ENCODE measurements at regions not wholly inside any gene's neighbourhood (a gene's known extent, or its start where the extent isn't known, plus 50 kb on each side); places are given as distances from the start of the nearest gene placed in this dataset.
"Not testable (repeated sequence)": the region's sequence is repeated elsewhere in the genome, so short reads cannot be mapped to it uniquely, and the experiment has no call there.

GRCh38 chrX:13162772-13163410 lies 118.5 kb upstream of the FAM9C start:
- no peaks in the 10 kb centered on the region for H3K27me3 ChIP-seq (ENCODE audit: low read length)
- ChIA-PET CTCF (no interaction called here), POLR2A (ENCODE audit: unreplicated experiment) (no interaction called here)
- BruUV-seq (replicated peaks): no TSS peak
- H3K9me3 ChIP-seq (ENCODE audit: low read length): no peaks in the 10 kb centered on the region
- no peaks in the 10 kb centered on the region for H4K20me1 ChIP-seq (ENCODE audit: low read length)
- intact Hi-C loops (cut with micrococcal nuclease): no loop called here
- ATAC-seq (no peak), DNase-seq (no peak)
- H3K9me2 ChIP-seq (replicated peaks; ENCODE audit: low read length): no peaks in the 10 kb centered on the region
- H3F3A ChIP-seq (ENCODE audit: low read length, unreplicated experiment): no peaks in the 10 kb centered on the region
- H3K4me1 ChIP-seq (ENCODE audit: insufficient read depth, low read length): peaks cover 5% of the 10 kb centered on the region; the same call in 1 of the 2 replicates
- no peaks in the 10 kb centered on the region for H3K79me2 ChIP-seq (ENCODE audit: low read length)
- H3K27ac ChIP-seq (ENCODE audit: low read length): no peak overlapping the region
- no peak overlapping the region for H3K4me3 ChIP-seq (ENCODE audit: low read length)
- no peak overlapping the region for H2AFZ ChIP-seq (ENCODE audit: low read length)
- H3K4me2 ChIP-seq (ENCODE audit: low read length): no peak overlapping the region
- no peak for TF ChIP-seq EZH2phosphoT487 (IDR thresholded peaks at IDR 0.05; ENCODE audit: borderline replicate concordance, low read length)
- no peak for TF ChIP-seq EZH2 (IDR thresholded peaks at IDR 0.05; ENCODE audit: low read length, unreplicated experiment)
- TF ChIP-seq, protein P1, sequence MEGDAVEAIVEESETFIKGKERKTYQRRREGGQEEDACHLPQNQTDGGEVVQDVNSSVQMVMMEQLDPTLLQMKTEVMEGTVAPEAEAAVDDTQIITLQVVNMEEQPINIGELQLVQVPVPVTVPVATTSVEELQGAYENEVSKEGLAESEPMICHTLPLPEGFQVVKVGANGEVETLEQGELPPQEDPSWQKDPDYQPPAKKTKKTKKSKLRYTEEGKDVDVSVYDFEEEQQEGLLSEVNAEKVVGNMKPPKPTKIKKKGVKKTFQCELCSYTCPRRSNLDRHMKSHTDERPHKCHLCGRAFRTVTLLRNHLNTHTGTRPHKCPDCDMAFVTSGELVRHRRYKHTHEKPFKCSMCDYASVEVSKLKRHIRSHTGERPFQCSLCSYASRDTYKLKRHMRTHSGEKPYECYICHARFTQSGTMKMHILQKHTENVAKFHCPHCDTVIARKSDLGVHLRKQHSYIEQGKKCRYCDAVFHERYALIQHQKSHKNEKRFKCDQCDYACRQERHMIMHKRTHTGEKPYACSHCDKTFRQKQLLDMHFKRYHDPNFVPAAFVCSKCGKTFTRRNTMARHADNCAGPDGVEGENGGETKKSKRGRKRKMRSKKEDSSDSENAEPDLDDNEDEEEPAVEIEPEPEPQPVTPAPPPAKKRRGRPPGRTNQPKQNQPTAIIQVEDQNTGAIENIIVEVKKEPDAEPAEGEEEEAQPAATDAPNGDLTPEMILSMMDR (conservative IDR thresholded peaks at IDR 0.05; ENCODE audit: low read depth, low read length): no peak
- H3K9ac ChIP-seq (ENCODE audit: low read length): no peak overlapping the region
- no peaks in the 10 kb centered on the region for H3K36me3 ChIP-seq (ENCODE audit: low read depth, low read length)

GRCh38 chrX:13159886-13160285 lies 115.5 kb upstream of the FAM9C start:
- H3K9me3 ChIP-seq (ENCODE audit: low read length): no peaks in the 10 kb centered on the region
- no peaks in the 10 kb centered on the region for H3K27me3 ChIP-seq (ENCODE audit: low read length)
- no peak overlapping the region for H3K9ac ChIP-seq (ENCODE audit: low read length)
- ChIA-PET POLR2A (ENCODE audit: unreplicated experiment) (no interaction called here), CTCF (no interaction called here)
- DNase-seq (no peak), ATAC-seq (no peak)
- H3K79me2 ChIP-seq (ENCODE audit: low read length): no peaks in the 10 kb centered on the region
- no peak overlapping the region for H3K27ac ChIP-seq (ENCODE audit: low read length)
- no peak overlapping the region for H2AFZ ChIP-seq (ENCODE audit: low read length)
- BruUV-seq (replicated peaks): no TSS peak
- no peaks in the 10 kb centered on the region for H3F3A ChIP-seq (ENCODE audit: low read length, unreplicated experiment)
- no peaks in the 10 kb centered on the region for H3K9me2 ChIP-seq (replicated peaks; ENCODE audit: low read length)
- no peaks in the 10 kb centered on the region for H4K20me1 ChIP-seq (ENCODE audit: low read length)
- H3K4me2 ChIP-seq (ENCODE audit: low read length): no peak overlapping the region
- intact Hi-C loops (cut with micrococcal nuclease): no loop called here
- peaks cover 5% of the 10 kb centered on the region; the same call in 1 of the 2 replicates for H3K4me1 ChIP-seq (ENCODE audit: insufficient read depth, low read length)
- no peak overlapping the region for H3K4me3 ChIP-seq (ENCODE audit: low read length)
- no peaks in the 10 kb centered on the region for H3K36me3 ChIP-seq (ENCODE audit: low read depth, low read length)
- TF ChIP-seq, protein P1 (conservative IDR thresholded peaks at IDR 0.05; ENCODE audit: low read depth, low read length): no peak
- TF ChIP-seq EZH2phosphoT487 (IDR thresholded peaks at IDR 0.05; ENCODE audit: borderline replicate concordance, low read length) (no peak), EZH2 (IDR thresholded peaks at IDR 0.05; ENCODE audit: low read length, unreplicated experiment) (no peak)

GRCh38 chrX:13158911-13159310 lies 114.5 kb upstream of the FAM9C start:
- H3F3A ChIP-seq (ENCODE audit: low read length, unreplicated experiment): no peaks in the 10 kb centered on the region
- TF ChIP-seq, protein P1 (conservative IDR thresholded peaks at IDR 0.05; ENCODE audit: low read depth, low read length): no peak
- H4K20me1 ChIP-seq (ENCODE audit: low read length): no peaks in the 10 kb centered on the region
- no peak overlapping the region for H3K9ac ChIP-seq (ENCODE audit: low read length)
- no peak overlapping the region for H3K4me2 ChIP-seq (ENCODE audit: low read length)
- H3K36me3 ChIP-seq (ENCODE audit: low read depth, low read length): no peaks in the 10 kb centered on the region
- intact Hi-C loops (cut with micrococcal nuclease): no loop called here
- no peaks in the 10 kb centered on the region for H3K9me3 ChIP-seq (ENCODE audit: low read length)
- no TSS peak for BruUV-seq (replicated peaks)
- POLR2A ChIA-PET (ENCODE audit: unreplicated experiment): no interaction called here
- no peak overlapping the region for H3K27ac ChIP-seq (ENCODE audit: low read length)
- H2AFZ ChIP-seq (ENCODE audit: low read length): no peak overlapping the region
- H3K4me1 ChIP-seq (ENCODE audit: insufficient read depth, low read length): peaks cover 5% of the 10 kb centered on the region; the same call in 1 of the 2 replicates
- no peaks in the 10 kb centered on the region for H3K9me2 ChIP-seq (replicated peaks; ENCODE audit: low read length)
- ATAC-seq: no peak
- H3K27me3 ChIP-seq (ENCODE audit: low read length): no peaks in the 10 kb centered on the region
- CTCF ChIA-PET: no interaction called here
- H3K79me2 ChIP-seq (ENCODE audit: low read length): no peaks in the 10 kb centered on the region
- no peak for DNase-seq
- no peak overlapping the region for H3K4me3 ChIP-seq (ENCODE audit: low read length)

DNA sequence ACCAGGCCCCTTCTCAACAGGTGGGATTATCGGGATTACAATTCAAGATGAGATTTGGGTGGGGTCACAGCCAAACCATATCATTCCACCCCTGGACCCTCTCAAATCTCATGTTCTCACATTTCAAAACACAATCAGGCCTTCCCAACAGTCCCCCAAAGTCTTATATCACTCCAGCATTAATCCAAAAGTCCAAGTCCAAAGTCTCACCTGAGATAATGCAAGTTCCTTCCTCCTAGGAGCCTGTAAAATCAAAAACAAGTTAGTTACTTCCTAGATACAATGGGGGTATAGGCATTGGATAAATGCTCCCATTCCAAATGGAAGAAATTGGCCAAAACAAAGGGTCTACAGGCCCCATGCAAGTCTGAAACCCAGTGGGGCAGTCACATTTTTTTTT lies 111.1 kb upstream of the FAM9C start:
- H3K4me3 ChIP-seq (ENCODE audit: low read length); POLR2A ChIA-PET (ENCODE audit: unreplicated experiment); H3K9ac ChIP-seq (ENCODE audit: low read length); DNase-seq; H4K20me1 ChIP-seq (ENCODE audit: low read length); H3K27ac ChIP-seq (ENCODE audit: low read length); BruUV-seq (replicated peaks); H3K27me3 ChIP-seq (ENCODE audit: low read length); H3F3A ChIP-seq (ENCODE audit: low read length, unreplicated experiment); H2AFZ ChIP-seq (ENCODE audit: low read length); H3K9me3 ChIP-seq (ENCODE audit: low read length); H3K4me2 ChIP-seq (ENCODE audit: low read length); ATAC-seq; CTCF ChIA-PET; H3K79me2 ChIP-seq (ENCODE audit: low read length); intact Hi-C loops (cut with micrococcal nuclease); H3K36me3 ChIP-seq (ENCODE audit: low read depth, low read length); H3K4me1 ChIP-seq (ENCODE audit: insufficient read depth, low read length); H3K9me2 ChIP-seq (replicated peaks; ENCODE audit: low read length): not testable (repeated sequence)

Measured in PC-3 (cell line).